Coronary artery (tissue), 2 donors: ENCODE measurements at regions not wholly inside any gene's neighbourhood (a gene's known extent, or its start where the extent isn't known, plus 50 kb on each side); places are given as distances from the start of the nearest gene placed in this dataset.
A peak's percentile ranks its signal among the peaks of the same experiment; 100 is the strongest.

ENCODE experiments used
- DNase-seq: peaks from one replicate; pipeline ENCODE4 v3.0.0-alpha.2; 2017; ENCODE audit warnings: low spot score
- H3K27ac ChIP-seq, 2 donors: fragments of 200-600 bp; sonication (generic); one replicate each; pipeline ENCODE4 v1.5.1; 2016 to 2019
- H3K4me3 ChIP-seq: fragments of 200-600 bp; sonication (generic); 2 replicates; pipeline ENCODE4 v1.5.1; 2016; ENCODE audit warnings: mild to moderate bottlenecking, moderate library complexity
- TF ChIP-seq, protein P1 (sequence below): fragments of 200-600 bp; sonication (generic); IDR thresholded peaks from one replicate; pipeline ENCODE4 v1.5.1; 2019; ENCODE audit warnings: antibody characterized with exemption

DNA sequence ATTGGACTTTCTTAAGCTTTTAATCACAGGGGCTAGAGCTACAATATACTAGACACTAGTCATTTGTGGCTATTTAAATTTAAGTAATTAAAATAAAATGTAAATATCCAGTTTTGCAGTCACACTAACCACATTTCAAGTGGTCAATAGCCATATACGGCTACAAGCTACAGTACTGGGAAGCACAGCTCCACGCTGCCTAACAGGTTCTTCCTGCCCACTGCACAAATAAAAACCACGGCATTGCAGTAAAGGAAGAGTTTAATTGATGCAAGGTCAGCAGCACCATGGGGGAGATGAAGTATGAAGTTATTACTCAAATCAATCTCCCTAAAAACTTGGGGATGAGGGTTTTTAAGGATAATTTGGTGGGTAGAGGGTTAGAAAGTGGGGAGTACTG is 134.1 kb downstream of the LURAP1L start:
- TF ChIP-seq, protein P1, sequence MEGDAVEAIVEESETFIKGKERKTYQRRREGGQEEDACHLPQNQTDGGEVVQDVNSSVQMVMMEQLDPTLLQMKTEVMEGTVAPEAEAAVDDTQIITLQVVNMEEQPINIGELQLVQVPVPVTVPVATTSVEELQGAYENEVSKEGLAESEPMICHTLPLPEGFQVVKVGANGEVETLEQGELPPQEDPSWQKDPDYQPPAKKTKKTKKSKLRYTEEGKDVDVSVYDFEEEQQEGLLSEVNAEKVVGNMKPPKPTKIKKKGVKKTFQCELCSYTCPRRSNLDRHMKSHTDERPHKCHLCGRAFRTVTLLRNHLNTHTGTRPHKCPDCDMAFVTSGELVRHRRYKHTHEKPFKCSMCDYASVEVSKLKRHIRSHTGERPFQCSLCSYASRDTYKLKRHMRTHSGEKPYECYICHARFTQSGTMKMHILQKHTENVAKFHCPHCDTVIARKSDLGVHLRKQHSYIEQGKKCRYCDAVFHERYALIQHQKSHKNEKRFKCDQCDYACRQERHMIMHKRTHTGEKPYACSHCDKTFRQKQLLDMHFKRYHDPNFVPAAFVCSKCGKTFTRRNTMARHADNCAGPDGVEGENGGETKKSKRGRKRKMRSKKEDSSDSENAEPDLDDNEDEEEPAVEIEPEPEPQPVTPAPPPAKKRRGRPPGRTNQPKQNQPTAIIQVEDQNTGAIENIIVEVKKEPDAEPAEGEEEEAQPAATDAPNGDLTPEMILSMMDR, result no peak
- Histone ChIP-seq H3K4me3 (no peak overlapping the region), H3K27ac (no peak overlapping the region)
- no peak for DNase-seq

DNA sequence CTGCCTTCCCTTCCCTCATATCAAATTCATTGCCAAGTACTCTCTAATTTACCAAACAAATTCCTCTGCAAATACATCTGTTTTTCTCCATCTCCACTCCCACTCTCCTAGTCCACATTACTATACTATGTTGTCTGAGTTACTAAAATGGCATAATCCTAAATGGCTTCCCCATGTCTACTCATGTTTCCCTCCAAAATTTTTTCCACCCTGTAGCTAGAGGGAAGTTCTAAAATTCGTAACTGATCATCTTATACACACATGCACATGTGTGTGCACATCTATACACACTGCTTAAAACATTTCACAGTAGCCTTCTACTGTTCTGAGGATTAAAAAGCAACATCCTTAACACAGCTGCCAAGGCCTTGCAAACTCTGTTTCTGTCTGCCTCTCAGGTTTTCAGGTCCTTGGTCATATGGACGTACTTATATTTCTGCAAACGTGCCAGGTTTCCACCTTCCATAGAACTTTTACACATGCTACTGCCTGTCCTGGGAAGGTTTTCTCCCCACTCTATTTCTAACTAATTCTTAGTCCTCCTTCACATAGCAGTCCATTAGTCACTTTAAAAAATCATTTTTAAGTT is 140.6 kb downstream of the LURAP1L start:
- TF ChIP-seq, protein P1, result no peak
- Histone ChIP-seq H3K27ac (no peak overlapping the region), H3K4me3 (no peak overlapping the region)
- no peak for DNase-seq

DNA sequence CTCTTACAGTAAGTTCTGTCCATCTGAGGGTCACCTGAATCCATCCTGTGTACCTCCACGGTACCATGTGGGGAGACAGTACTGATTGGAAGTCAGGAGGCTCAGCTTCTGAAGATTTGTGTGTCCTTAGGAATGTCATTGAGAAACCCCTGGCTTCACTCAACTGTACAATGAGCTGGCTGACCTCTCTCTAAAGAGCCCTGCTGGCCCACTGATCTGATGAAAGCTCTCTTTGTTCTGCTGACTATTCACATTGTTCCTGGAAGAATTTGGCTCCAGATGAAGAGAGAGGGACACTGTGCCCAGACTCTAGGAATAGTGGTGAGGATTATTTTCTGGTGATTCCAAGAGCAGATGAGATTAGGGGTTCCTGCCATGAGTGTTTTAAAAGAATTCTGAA is 141.2 kb downstream of the LURAP1L start:
- DNase-seq, result no peak
- Histone ChIP-seq H3K27ac (no peak overlapping the region), H3K4me3 (no peak overlapping the region)
- TF ChIP-seq, protein P1, result no peak

DNA sequence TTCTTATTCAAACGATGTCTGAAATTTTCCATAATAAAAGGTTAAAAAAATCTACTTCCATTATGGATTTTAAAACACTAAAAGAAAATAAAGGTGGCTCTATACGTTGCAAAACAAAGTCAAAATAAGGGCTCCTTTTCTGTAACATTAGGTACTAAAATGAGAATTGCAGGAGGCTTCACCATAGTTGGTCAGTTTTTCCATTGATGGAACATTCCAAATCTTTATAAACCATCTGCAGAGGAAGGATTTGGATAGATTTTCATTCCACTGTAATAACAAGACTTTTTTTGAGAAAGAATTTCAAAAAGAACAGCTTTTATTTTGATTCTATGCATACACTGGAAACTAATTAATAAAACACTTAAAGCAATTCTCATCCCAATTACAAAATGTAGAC is 145.6 kb downstream of the LURAP1L start:
- no peak overlapping the region for H3K4me3 ChIP-seq
- H3K27ac ChIP-seq, result no peak overlapping the region
- no peak for DNase-seq
- TF ChIP-seq, protein P1, result no peak

DNA sequence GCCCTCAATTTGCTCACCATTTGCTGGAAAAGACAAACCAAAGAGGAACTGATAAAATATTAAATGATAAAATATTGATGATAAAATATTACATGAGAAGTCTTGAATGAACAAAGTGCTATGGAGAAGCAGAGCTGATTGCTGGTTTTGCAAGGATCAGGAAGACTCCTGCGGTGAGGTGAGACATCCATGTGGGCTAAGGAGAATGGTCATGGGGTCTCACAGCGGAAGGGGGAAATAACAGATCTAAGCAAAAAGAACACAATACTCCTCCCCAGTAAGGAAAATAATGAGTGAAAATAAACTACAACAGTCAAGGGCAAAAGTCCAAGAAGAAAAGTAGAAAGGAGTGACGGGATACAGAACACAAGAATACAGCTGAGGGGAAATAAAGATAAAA is 146.8 kb downstream of the LURAP1L start:
- no peak overlapping the region for H3K27ac ChIP-seq
- TF ChIP-seq, protein P1, result no peak
- no peak overlapping the region for H3K4me3 ChIP-seq
- no peak for DNase-seq

DNA sequence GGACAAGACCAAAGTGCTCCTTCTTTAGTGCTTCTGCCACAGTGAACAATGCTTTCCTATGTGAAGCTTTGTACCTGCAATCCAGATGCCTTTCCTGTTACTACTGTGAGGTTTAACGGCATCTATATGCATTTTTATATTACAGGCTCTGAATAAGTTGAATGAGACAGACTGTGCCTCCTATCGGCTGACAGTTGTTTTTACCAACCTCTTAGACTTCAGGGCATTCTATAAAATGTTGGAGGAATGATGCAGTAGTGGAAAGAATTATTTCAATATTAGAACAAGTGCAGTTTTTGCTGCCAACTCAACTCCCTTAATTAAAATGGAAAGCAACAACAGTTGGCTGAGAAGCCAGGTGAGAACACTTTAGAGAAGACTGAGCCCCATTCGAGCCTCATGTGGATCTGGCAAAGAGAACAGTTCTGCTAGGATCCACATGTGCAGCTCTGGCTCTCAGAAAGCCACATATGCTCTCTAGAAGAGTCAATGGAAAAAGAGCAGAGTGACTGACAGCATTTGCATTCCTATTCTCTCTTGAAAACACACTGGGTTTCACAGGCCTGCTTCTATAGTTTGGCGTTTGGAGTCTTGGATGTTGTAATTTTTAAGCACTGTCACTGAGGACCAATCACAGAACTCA is 147.5 kb downstream of the LURAP1L start:
- TF ChIP-seq, protein P1, result no peak
- peak overlapping the region in 1 of 2 donors; percentile 82 for H3K27ac ChIP-seq
- H3K4me3 ChIP-seq, result no peak overlapping the region
- DNase-seq, result no peak

DNA sequence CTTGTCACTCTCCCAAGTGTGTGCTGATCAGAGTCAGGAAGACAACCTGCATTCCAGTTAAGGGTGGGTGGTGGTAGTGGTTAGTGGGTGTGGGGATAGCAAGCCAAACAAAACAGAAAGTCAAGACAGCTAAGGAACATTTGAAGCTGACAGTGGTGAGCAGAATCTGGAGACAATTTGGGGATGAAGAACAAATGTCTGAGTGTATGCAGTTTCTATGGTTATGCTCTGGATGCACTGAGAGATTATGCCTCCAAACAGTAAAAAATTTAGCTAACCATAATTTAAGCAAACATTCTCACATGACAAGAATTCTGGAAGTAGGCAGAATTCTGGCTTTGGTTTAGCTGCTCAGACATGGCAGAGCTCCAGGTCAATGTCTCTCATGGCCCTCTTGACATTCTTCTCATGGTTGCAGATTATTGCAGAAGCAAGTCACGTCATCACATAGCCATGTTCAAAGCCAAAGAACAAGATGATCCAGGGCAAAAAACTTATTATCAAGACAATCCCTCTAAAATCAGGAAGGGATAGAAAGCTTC is 148.7 kb downstream of the LURAP1L start:
- peak overlapping the region in 1 of 2 donors; percentile 82 for H3K27ac ChIP-seq
- DNase-seq, result peak; percentile 79
- TF ChIP-seq, protein P1, result no peak
- peak overlapping the region; percentile 6 for H3K4me3 ChIP-seq
